Thyroid gland (tissue), 4 donors: ENCODE measurements at regions not wholly inside any gene's neighbourhood (a gene's known extent, or its start where the extent isn't known, plus 50 kb on each side); places are given as distances from the start of the nearest gene placed in this dataset.

Experiments used
- CTCF ChIP-seq, 6 experiments: fragments of 200-600 bp in 3 of 6; fragments of 450-650 bp in 3 of 6; sonication (generic) in 3 of 6; IDR thresholded peaks; one replicate each; pipeline ENCODE4 v1.5.1; 2016 to 2019; ENCODE audit warnings: antibody characterized with exemption in 6 of 6, mild to moderate bottlenecking in 2 of 6, inconsistent platforms in 1 of 6, moderate library complexity in 1 of 6
- POLR2A ChIP-seq, 2 donors: fragments of 450-650 bp; IDR thresholded peaks; one replicate each; pipeline ENCODE4 v1.6.1; 2017; ENCODE audit warnings: antibody characterized with exemption in 2 of 2, mild to moderate bottlenecking in 2 of 2, moderate library complexity in 1 of 2

- TF ChIP-seq POLR2A (IDR thresholded peaks at IDR 0.05) (no peak), CTCF (IDR thresholded peaks at IDR 0.05) (no peak)
These were observed 394.5 kb upstream of the USP24 start for GRCh38 chr1:55609630-55610029.
